ENCODE measurements at regions not wholly inside any gene's neighbourhood (a gene's known extent, or its start where the extent isn't known, plus 50 kb on each side); places are given as distances from the start of the nearest gene placed in this dataset.

- Histone ChIP-seq H3K27ac (ENCODE audit: poor library complexity, severe bottlenecking) (no peak overlapping the region), H3K4me1 (ENCODE audit: insufficient read depth, poor library complexity, severe bottlenecking) (no peaks in the 10 kb centered on the region), H3K27me3 (ENCODE audit: insufficient read depth, poor library complexity, severe bottlenecking) (no peaks in the 10 kb centered on the region), H3K9me3 (ENCODE audit: severe bottlenecking) (no peaks in the 10 kb centered on the region), H3K36me3 (ENCODE audit: low read depth) (no peaks in the 10 kb centered on the region), H3K4me3 (ENCODE audit: severe bottlenecking) (no peak overlapping the region)
- ATAC-seq (ENCODE audit: low read depth), result no peak
- DNase-seq (ENCODE audit: low spot score), result no peak
- TF ChIP-seq CTCF (IDR thresholded peaks at IDR 0.05; ENCODE audit: poor library complexity, severe bottlenecking), result no peak
These were observed 59.9 kb downstream of the MINAR1 start for GRCh38 chr15:79492065-79492464.

- Histone ChIP-seq H3K9me3 (ENCODE audit: severe bottlenecking) (no peaks in the 10 kb centered on the region), H3K27me3 (ENCODE audit: insufficient read depth, poor library complexity, severe bottlenecking) (peaks cover under 1% of the 10 kb centered on the region), H3K27ac (ENCODE audit: poor library complexity, severe bottlenecking) (no peak overlapping the region), H3K4me1 (ENCODE audit: insufficient read depth, poor library complexity, severe bottlenecking) (no peaks in the 10 kb centered on the region), H3K36me3 (ENCODE audit: low read depth) (no peaks in the 10 kb centered on the region), H3K4me3 (ENCODE audit: severe bottlenecking) (no peak overlapping the region)
- TF ChIP-seq CTCF (IDR thresholded peaks at IDR 0.05; ENCODE audit: poor library complexity, severe bottlenecking), result no peak
- DNase-seq (ENCODE audit: low spot score) (no peak), ATAC-seq (ENCODE audit: low read depth) (peak; percentile 19; the same call in 1 of the 3 replicates)
These were observed 62.3 kb downstream of the MINAR1 start for GRCh38 chr15:79494384-79494909.

GRCh38 chr15:79494963-79495755, 63.0 kb downstream of the MINAR1 start:
- Histone ChIP-seq H3K9me3 (ENCODE audit: severe bottlenecking) (no peaks in the 10 kb centered on the region), H3K4me3 (ENCODE audit: severe bottlenecking) (no peak overlapping the region), H3K27ac (ENCODE audit: poor library complexity, severe bottlenecking) (no peak overlapping the region), H3K36me3 (ENCODE audit: low read depth) (no peaks in the 10 kb centered on the region), H3K27me3 (ENCODE audit: insufficient read depth, poor library complexity, severe bottlenecking) (peaks cover 5% of the 10 kb centered on the region), H3K4me1 (ENCODE audit: insufficient read depth, poor library complexity, severe bottlenecking) (no peaks in the 10 kb centered on the region)
- DNase-seq (ENCODE audit: low spot score) (no peak), ATAC-seq (ENCODE audit: low read depth) (no peak)
- TF ChIP-seq CTCF (IDR thresholded peaks at IDR 0.05; ENCODE audit: poor library complexity, severe bottlenecking), result no peak

GRCh38 chr15:79495775-79496174, 63.6 kb downstream of the MINAR1 start:
- H3K36me3 ChIP-seq (ENCODE audit: low read depth), result no peaks in the 10 kb centered on the region
- H3K9me3 ChIP-seq (ENCODE audit: severe bottlenecking), result no peaks in the 10 kb centered on the region
- no peak for ATAC-seq (ENCODE audit: low read depth)
- TF ChIP-seq CTCF (IDR thresholded peaks at IDR 0.05; ENCODE audit: poor library complexity, severe bottlenecking), result no peak
- no peak for DNase-seq (ENCODE audit: low spot score)
- H3K4me3 ChIP-seq (ENCODE audit: severe bottlenecking), result no peak overlapping the region
- no peaks in the 10 kb centered on the region for H3K4me1 ChIP-seq (ENCODE audit: insufficient read depth, poor library complexity, severe bottlenecking)
- H3K27me3 ChIP-seq (ENCODE audit: insufficient read depth, poor library complexity, severe bottlenecking), result peaks cover 5% of the 10 kb centered on the region
- no peak overlapping the region for H3K27ac ChIP-seq (ENCODE audit: poor library complexity, severe bottlenecking)

GRCh38 chr15:79496838-79497237, 64.7 kb downstream of the MINAR1 start:
- no peak for TF ChIP-seq CTCF (IDR thresholded peaks at IDR 0.05; ENCODE audit: poor library complexity, severe bottlenecking)

More at GRCh38 chr15:79496838-79497237, 64.7 kb downstream of the MINAR1 start:
- peaks cover 5% of the 10 kb centered on the region for H3K27me3 ChIP-seq (ENCODE audit: insufficient read depth, poor library complexity, severe bottlenecking)
- H3K27ac ChIP-seq (ENCODE audit: poor library complexity, severe bottlenecking), result no peak overlapping the region
- H3K4me3 ChIP-seq (ENCODE audit: severe bottlenecking), result no peak overlapping the region
- no peaks in the 10 kb centered on the region for H3K9me3 ChIP-seq (ENCODE audit: severe bottlenecking)
- no peaks in the 10 kb centered on the region for H3K36me3 ChIP-seq (ENCODE audit: low read depth)
- ATAC-seq (ENCODE audit: low read depth) (no peak), DNase-seq (ENCODE audit: low spot score) (no peak)
- H3K4me1 ChIP-seq (ENCODE audit: insufficient read depth, poor library complexity, severe bottlenecking), result no peaks in the 10 kb centered on the region
